GM23338 (cell line): ENCODE measurements at regions not wholly inside any gene's neighbourhood (a gene's known extent, or its start where the extent isn't known, plus 50 kb on each side); places are given as distances from the start of the nearest gene placed in this dataset.

Experiments
- ATAC-seq: fragments of 200-7000 bp; cut with Tn5 transposase; 3 replicates; pipeline ENCODE4 v1.9.1; 2020
- DNase-seq: peaks from one replicate; pipeline ENCODE4 v3.0.0-alpha.2; 2015; ENCODE audit warnings: low spot score
- H2AFZ ChIP-seq: fragments of 200-600 bp; sonication (generic); 2 replicates; pipeline ENCODE4 v1.8.0; 2016; ENCODE audit warnings: antibody characterized with exemption, mild to moderate bottlenecking, moderate library complexity
- H3F3A ChIP-seq: fragments of 200-600 bp; sonication (generic); replicated peaks from 2 replicates; pipeline ENCODE4 v1.8.0; 2017; ENCODE audit warnings: antibody characterized with exemption, mixed run types, low read depth
- H3K27ac ChIP-seq: fragments of 200-600 bp; sonication (generic); 2 replicates; pipeline ENCODE4 v1.6.1; 2016; ENCODE audit warnings: low read depth
- H3K27me3 ChIP-seq: fragments of 200-600 bp; sonication (generic); 2 replicates; pipeline ENCODE4 v1.8.0; 2016; ENCODE audit warnings: mild to moderate bottlenecking, mixed run types, moderate library complexity; ENCODE audit not compliant: insufficient read depth
- H3K36me3 ChIP-seq: fragments of 200-600 bp; sonication (generic); 2 replicates; pipeline ENCODE4 v1.8.0; 2016; ENCODE audit warnings: mild to moderate bottlenecking; ENCODE audit not compliant: insufficient read depth
- H3K4me1 ChIP-seq: fragments of 200-600 bp; sonication (generic); 2 replicates; pipeline ENCODE4 v1.8.0; 2016; ENCODE audit warnings: mild to moderate bottlenecking, moderate library complexity; ENCODE audit not compliant: insufficient read depth
- H3K4me2 ChIP-seq: fragments of 200-600 bp; sonication (generic); 2 replicates; pipeline ENCODE4 v1.7.1; 2017; ENCODE audit warnings: mixed run types
- H3K4me3 ChIP-seq: fragments of 200-600 bp; sonication (generic); 2 replicates; pipeline ENCODE4 v1.6.1; 2016; ENCODE audit warnings: mixed run types
- H3K79me2 ChIP-seq: fragments of 200-600 bp; sonication (generic); replicated peaks from 2 replicates; pipeline ENCODE4 v1.8.0; 2017; ENCODE audit warnings: mild to moderate bottlenecking; ENCODE audit not compliant: insufficient read depth
- H3K9me2 ChIP-seq: fragments of 200-600 bp; sonication (generic); 2 replicates; pipeline ENCODE4 v1.8.0; 2017; ENCODE audit not compliant: insufficient read depth
- H4K20me1 ChIP-seq: fragments of 200-600 bp; sonication (generic); replicated peaks from 2 replicates; pipeline ENCODE4 v1.8.0; 2017; ENCODE audit warnings: mild to moderate bottlenecking; ENCODE audit not compliant: insufficient read depth
- H3K27ac Mint-ChIP-seq: 2 replicates; pipeline ENCODE4 v1.8.0; 2020; ENCODE audit warnings: inconsistent platforms, mild to moderate bottlenecking, moderate library complexity, mixed read lengths
- H3K27me3 Mint-ChIP-seq: 3 replicates; pipeline ENCODE4 v1.8.0; 2022; ENCODE audit warnings: low read depth, mild to moderate bottlenecking, moderate library complexity, mixed read lengths, inconsistent platforms; ENCODE audit not compliant: insufficient read depth, poor library complexity
- H3K36me3 Mint-ChIP-seq: 3 replicates; pipeline ENCODE4 v1.8.0; 2021; ENCODE audit warnings: low read depth, mild to moderate bottlenecking, inconsistent platforms, moderate library complexity, mixed read lengths
- H3K4me1 Mint-ChIP-seq: 3 replicates; pipeline ENCODE4 v1.8.0; 2020; ENCODE audit warnings: mild to moderate bottlenecking, inconsistent platforms, mixed read lengths
- H3K4me3 Mint-ChIP-seq: 3 replicates; pipeline ENCODE4 v1.8.0; 2021; ENCODE audit warnings: moderate library complexity, mild to moderate bottlenecking, inconsistent platforms, mixed read lengths
- H3K9me3 Mint-ChIP-seq: 3 replicates; pipeline ENCODE4 v1.8.0; 2020; ENCODE audit warnings: moderate library complexity, mild to moderate bottlenecking, inconsistent platforms, mixed read lengths
- CREB1 ChIP-seq: fragments of 250-450 bp; sonication (Bioruptor Pico); IDR thresholded peaks from 2 replicates; pipeline ENCODE4 v1.5.0; 2020; ENCODE audit warnings: low read depth, mild to moderate bottlenecking, moderate library complexity
- CTCF ChIP-seq, 2 experiments: fragments of 200-600 bp in 1 of 2; sonication (generic) in 1 of 2; conservative IDR thresholded peaks; 2 replicates each; pipeline versions ENCODE4 v1.5.1 to v1.6.1; 2016 to 2017; ENCODE audit warnings: antibody characterized with exemption in 2 of 2, low read depth in 2 of 2, mild to moderate bottlenecking in 2 of 2, moderate library complexity in 1 of 2
- ETS1 ChIP-seq: IDR thresholded peaks from 2 replicates; pipeline ENCODE4 v1.6.1; 2016; ENCODE audit warnings: antibody characterized with exemption
- EZH2 ChIP-seq: fragments of 200-600 bp; sonication (generic); IDR thresholded peaks from one replicate; pipeline ENCODE4 v1.8.0; 2017; ENCODE audit warnings: antibody characterized with exemption, mild to moderate bottlenecking, low read depth; ENCODE audit not compliant: unreplicated experiment
- EZH2phosphoT487 ChIP-seq: fragments of 200-600 bp; sonication (generic); IDR thresholded peaks from one replicate; pipeline ENCODE4 v1.8.1; 2018; ENCODE audit warnings: antibody characterized with exemption; ENCODE audit not compliant: unreplicated experiment
- JUNB ChIP-seq: IDR thresholded peaks from one replicate; pipeline ENCODE4 v1.6.1; 2016; ENCODE audit warnings: antibody characterized with exemption; ENCODE audit not compliant: unreplicated experiment
- NANOG ChIP-seq: IDR thresholded peaks from 2 replicates; pipeline ENCODE4 v1.6.1; 2016; ENCODE audit warnings: antibody characterized with exemption, borderline replicate concordance
- POLR2AphosphoS5 ChIP-seq: IDR thresholded peaks from 2 replicates; pipeline ENCODE4 v1.6.1; 2016; ENCODE audit warnings: antibody characterized with exemption, low read depth
- REST ChIP-seq: IDR thresholded peaks from one replicate; pipeline ENCODE4 v1.6.1; 2018; ENCODE audit warnings: antibody characterized with exemption; ENCODE audit not compliant: unreplicated experiment
- ZNF462 ChIP-seq: fragments of 250-450 bp; sonication (Bioruptor Pico); IDR thresholded peaks from 2 replicates; pipeline ENCODE4 v1.5.0; 2020; ENCODE audit warnings: mild to moderate bottlenecking, moderate library complexity

- Histone ChIP-seq H4K20me1 (no peaks in the 10 kb centered on the region), H3K36me3 (no peaks in the 10 kb centered on the region), H3K79me2 (no peaks in the 10 kb centered on the region), H3K4me1 (no peaks in the 10 kb centered on the region), H3K9me2 (peaks cover 3% of the 10 kb centered on the region; the same call in 1 of the 2 replicates), H3K4me2 (no peak overlapping the region), H2AFZ (no peak overlapping the region), H3K27ac (no peak overlapping the region), H3K27me3 (no peaks in the 10 kb centered on the region), H3F3A (no peaks in the 10 kb centered on the region), H3K4me3 (no peak overlapping the region)
- TF ChIP-seq POLR2AphosphoS5 (no peak), REST (no peak), CREB1 (no peak), NANOG (no peak), ETS1 (no peak), EZH2 (no peak), JUNB (no peak), CTCF (conservative IDR thresholded peaks at IDR 0.05; ENCODE audit: low read depth in 2 of 2) (no peak)
- H3K36me3 Mint-ChIP-seq, result no peaks in the 10 kb centered on the region
- H3K27ac Mint-ChIP-seq, result no peak overlapping the region
- H3K27me3 Mint-ChIP-seq, result peaks cover 2% of the 10 kb centered on the region
- DNase-seq (no peak), ATAC-seq (no peak)
- H3K9me3 Mint-ChIP-seq, result no peaks in the 10 kb centered on the region; the same call in 1 of the 3 replicates
- no peak overlapping the region for H3K4me3 Mint-ChIP-seq
- H3K4me1 Mint-ChIP-seq, result no peaks in the 10 kb centered on the region
Measured at GRCh38 chr1:8086055-8086454, 59.9 kb upstream of the ERRFI1 start.

- no peak overlapping the region for H3K27ac Mint-ChIP-seq
- H3K27me3 ChIP-seq, result no peaks in the 10 kb centered on the region
- H3K79me2 ChIP-seq, result no peaks in the 10 kb centered on the region
- peaks cover 2% of the 10 kb centered on the region for H3K27me3 Mint-ChIP-seq
- no peaks in the 10 kb centered on the region for H3K36me3 ChIP-seq
- ATAC-seq, result no peak
- no peaks in the 10 kb centered on the region for H3K4me1 Mint-ChIP-seq
- DNase-seq, result no peak
- no peak overlapping the region for H3K4me2 ChIP-seq
- H3K4me3 Mint-ChIP-seq, result no peak overlapping the region
- H3K9me2 ChIP-seq, result peaks cover 7% of the 10 kb centered on the region; the same call in 1 of the 2 replicates
- no peak overlapping the region for H2AFZ ChIP-seq
- no peaks in the 10 kb centered on the region for H4K20me1 ChIP-seq
- H3K4me3 ChIP-seq, result no peak overlapping the region
- H3K27ac ChIP-seq, result no peak overlapping the region
- no peaks in the 10 kb centered on the region for H3F3A ChIP-seq
- no peaks in the 10 kb centered on the region for H3K36me3 Mint-ChIP-seq
- no peaks in the 10 kb centered on the region for H3K4me1 ChIP-seq
- no peaks in the 10 kb centered on the region; the same call in 1 of the 3 replicates for H3K9me3 Mint-ChIP-seq
- TF ChIP-seq EZH2phosphoT487, result no peak
- no peak for TF ChIP-seq ZNF462 (CRISPR knock-in tag)
Measured at GRCh38 chr1:8084913-8085312, 58.8 kb upstream of the ERRFI1 start.
